AG04450 (cell line): ENCODE measurements at regions not wholly inside any gene's neighbourhood (a gene's known extent, or its start where the extent isn't known, plus 50 kb on each side); places are given as distances from the start of the nearest gene placed in this dataset.

Source experiments
- CTCF ChIA-PET: fragments of 300-600, 350-600 bp; formaldehyde crosslinking; extraction: SDS; loops from one replicate; lab custom pipeline; 2022; ENCODE audit warnings: antibody characterized with exemption, inconsistent platforms; lab: Charles Lee
- POLR2A ChIA-PET: fragments of 350-600 bp; formaldehyde crosslinking; extraction: SDS; loops from one replicate; lab custom pipeline; 2021; ENCODE audit warnings: antibody characterized with exemption, inconsistent platforms; lab: Yijun Ruan, JAX
- DNase-seq: peaks from one replicate; pipeline ENCODE4 v3.0.0-alpha.2; 2011; ENCODE audit warnings: low read depth, low spot score
- H3K27ac ChIP-seq: one replicate; pipeline ENCODE4 v1.5.1; 2012; ENCODE audit warnings: low read depth, low read length, control low read depth
- H3K27me3 ChIP-seq: one replicate; pipeline ENCODE4 v1.6.0; 2012; ENCODE audit warnings: low read length; ENCODE audit not compliant: control insufficient read depth, insufficient read depth
- H3K4me3 ChIP-seq: 2 replicates; pipeline ENCODE4 v1.5.1; 2011; ENCODE audit warnings: mild to moderate bottlenecking, low read depth, low read length, control low read depth
- H3K9me3 ChIP-seq: 2 replicates; pipeline ENCODE4 v1.5.1; 2012; ENCODE audit warnings: low read length; ENCODE audit not compliant: control insufficient read depth, insufficient read depth
- TF ChIP-seq, protein P1 (sequence below): IDR thresholded peaks from 2 replicates; pipeline ENCODE4 v1.5.1; 2011; ENCODE audit warnings: low read depth, low read length, control low read depth, inconsistent platforms

DNA sequence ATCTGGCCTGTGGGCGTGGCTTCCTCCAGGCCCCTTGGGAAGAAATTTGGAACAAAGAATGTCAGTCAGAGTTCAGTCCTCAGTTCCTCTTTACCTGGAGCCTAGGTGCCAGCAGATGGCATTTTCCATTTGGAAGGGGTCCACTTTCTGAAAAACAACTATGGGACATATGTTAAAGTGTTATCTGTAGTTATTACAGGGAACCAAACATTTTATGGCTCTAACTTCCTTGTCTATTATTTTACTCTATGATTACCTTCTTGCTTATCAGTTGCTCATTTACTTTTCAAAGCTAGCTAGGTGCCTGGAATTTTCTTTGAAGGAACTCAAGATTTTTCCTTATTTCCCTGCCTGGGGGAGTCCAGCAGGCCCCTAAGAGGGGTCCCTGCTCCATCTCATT lies 159.8 kb upstream of the PUDP start:
- Histone ChIP-seq H3K27me3 (no peaks in the 10 kb centered on the region), H3K9me3 (no peaks in the 10 kb centered on the region), H3K27ac (no peak overlapping the region), H3K4me3 (no peak overlapping the region)
- TF ChIP-seq, protein P1, sequence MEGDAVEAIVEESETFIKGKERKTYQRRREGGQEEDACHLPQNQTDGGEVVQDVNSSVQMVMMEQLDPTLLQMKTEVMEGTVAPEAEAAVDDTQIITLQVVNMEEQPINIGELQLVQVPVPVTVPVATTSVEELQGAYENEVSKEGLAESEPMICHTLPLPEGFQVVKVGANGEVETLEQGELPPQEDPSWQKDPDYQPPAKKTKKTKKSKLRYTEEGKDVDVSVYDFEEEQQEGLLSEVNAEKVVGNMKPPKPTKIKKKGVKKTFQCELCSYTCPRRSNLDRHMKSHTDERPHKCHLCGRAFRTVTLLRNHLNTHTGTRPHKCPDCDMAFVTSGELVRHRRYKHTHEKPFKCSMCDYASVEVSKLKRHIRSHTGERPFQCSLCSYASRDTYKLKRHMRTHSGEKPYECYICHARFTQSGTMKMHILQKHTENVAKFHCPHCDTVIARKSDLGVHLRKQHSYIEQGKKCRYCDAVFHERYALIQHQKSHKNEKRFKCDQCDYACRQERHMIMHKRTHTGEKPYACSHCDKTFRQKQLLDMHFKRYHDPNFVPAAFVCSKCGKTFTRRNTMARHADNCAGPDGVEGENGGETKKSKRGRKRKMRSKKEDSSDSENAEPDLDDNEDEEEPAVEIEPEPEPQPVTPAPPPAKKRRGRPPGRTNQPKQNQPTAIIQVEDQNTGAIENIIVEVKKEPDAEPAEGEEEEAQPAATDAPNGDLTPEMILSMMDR: no peak
- ChIA-PET CTCF (no interaction called here), POLR2A (no interaction called here)
- DNase-seq: no peak

DNA sequence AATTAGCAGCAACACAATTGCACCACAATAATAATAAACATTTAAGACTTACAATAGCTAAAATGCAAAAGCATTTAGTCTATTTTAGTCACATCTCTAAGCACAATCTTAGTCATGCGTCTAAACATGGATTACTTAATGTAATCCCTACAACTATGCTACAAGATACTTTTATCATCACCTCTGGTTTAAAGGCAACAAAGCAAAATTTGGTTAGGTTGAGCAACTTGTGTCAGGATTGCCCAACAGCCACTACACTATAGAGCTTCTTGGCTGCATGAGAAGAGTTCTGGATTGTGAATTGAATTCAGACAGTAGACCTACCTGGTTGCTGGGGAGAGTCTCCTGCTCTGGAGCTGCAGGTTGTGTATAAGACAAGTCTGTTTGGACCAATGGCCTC lies 146.5 kb upstream of the PUDP start:
- no peak for DNase-seq
- ChIA-PET POLR2A (no interaction called here), CTCF (no interaction called here)
- no peaks in the 10 kb centered on the region for H3K9me3 ChIP-seq
- TF ChIP-seq, protein P1: no peak
- H3K27ac ChIP-seq: no peak overlapping the region
- no peak overlapping the region for H3K4me3 ChIP-seq
- H3K27me3 ChIP-seq: no peaks in the 10 kb centered on the region

DNA sequence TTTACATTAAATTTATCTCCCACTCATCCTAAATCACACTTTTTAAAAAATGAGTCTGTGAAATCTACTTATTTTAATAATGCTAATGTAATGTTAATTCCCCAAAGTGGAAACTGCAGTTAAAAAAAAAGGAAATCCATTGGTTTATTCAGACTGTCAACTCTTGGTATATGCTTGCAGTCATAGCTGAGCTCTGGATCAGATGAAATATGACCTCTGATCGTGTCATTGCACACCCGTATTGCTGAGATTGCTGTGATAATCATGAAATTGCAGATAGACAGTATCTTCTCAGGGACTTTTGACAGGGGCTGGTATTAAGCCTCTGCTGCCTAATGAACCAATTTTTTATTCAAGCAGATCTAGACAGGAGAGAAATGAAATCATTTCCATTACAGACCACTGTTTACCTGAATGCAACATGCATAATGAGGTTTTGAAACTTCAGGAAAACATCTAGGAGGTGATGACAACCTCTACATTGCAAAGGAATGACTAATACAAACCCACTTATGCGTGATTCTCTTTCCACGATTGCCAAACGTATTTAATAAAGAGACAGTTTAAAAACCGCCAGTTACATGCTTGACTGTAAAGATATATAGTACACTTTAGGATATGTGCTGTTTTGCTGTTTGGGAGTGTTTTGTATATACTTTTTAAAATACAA lies 138.3 kb upstream of the PUDP start:
- no peaks in the 10 kb centered on the region for H3K27me3 ChIP-seq
- POLR2A ChIA-PET: no interaction called here
- DNase-seq: no peak
- TF ChIP-seq, protein P1: no peak
- H3K4me3 ChIP-seq: no peak overlapping the region
- H3K27ac ChIP-seq: no peak overlapping the region
- CTCF ChIA-PET: no interaction called here
- H3K9me3 ChIP-seq: no peaks in the 10 kb centered on the region

DNA sequence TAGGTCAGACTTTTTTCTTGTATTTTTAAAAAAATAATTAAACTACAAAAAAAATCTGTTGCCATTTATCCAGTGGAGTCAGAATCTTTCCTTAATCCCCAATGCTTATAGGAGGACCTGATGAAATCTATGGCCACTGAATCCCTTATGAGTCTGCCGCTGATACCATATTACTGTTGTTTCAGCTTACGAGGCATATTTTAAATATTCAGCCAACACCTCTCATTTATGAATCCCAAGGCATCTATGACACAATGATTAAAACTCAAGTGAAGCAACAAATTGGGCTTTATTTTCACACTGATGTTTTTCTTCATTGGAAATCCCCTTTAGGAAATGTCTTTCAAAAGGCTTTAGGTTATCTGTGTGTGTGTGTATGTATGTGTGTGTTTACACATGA lies 137.8 kb upstream of the PUDP start:
- Histone ChIP-seq H3K27ac (no peak overlapping the region), H3K27me3 (no peaks in the 10 kb centered on the region), H3K4me3 (no peak overlapping the region), H3K9me3 (no peaks in the 10 kb centered on the region)
- DNase-seq: no peak
- POLR2A ChIA-PET: no interaction called here
- TF ChIP-seq, protein P1: no peak
- CTCF ChIA-PET: no interaction called here

DNA sequence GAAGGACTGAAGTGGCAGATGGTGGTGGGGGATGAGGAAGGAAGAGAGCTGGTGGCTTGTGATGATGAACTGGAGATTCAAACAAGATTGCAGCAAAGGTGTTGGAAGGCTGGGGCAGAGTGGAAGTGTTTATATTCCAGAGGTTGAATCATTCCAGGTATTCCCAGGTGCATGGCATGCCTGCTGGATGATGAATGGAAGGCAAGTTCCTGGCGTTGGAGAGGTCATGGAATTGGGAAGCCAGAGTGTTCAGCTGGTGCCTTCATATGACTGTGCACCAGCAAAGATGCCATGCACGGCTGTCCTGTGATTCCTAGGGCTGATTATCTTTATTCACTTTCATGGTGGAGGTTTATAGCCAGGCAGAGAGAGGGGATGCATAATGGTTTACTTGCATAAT lies 135.8 kb upstream of the PUDP start:
- ChIA-PET CTCF (no interaction called here), POLR2A (no interaction called here)
- TF ChIP-seq, protein P1: no peak
- no peak overlapping the region for H3K27ac ChIP-seq
- no peak overlapping the region for H3K4me3 ChIP-seq
- H3K9me3 ChIP-seq: no peaks in the 10 kb centered on the region
- H3K27me3 ChIP-seq: no peaks in the 10 kb centered on the region
- DNase-seq: no peak
